ENCODE measurements at regions not wholly inside any gene's neighbourhood (a gene's known extent, or its start where the extent isn't known, plus 50 kb on each side); places are given as distances from the start of the nearest gene placed in this dataset.
A peak's percentile ranks its signal among the peaks of the same experiment; 100 is the strongest.
"Not testable (repeated sequence)": the region's sequence is repeated elsewhere in the genome, so short reads cannot be mapped to it uniquely, and the experiment has no call there.

DNA sequence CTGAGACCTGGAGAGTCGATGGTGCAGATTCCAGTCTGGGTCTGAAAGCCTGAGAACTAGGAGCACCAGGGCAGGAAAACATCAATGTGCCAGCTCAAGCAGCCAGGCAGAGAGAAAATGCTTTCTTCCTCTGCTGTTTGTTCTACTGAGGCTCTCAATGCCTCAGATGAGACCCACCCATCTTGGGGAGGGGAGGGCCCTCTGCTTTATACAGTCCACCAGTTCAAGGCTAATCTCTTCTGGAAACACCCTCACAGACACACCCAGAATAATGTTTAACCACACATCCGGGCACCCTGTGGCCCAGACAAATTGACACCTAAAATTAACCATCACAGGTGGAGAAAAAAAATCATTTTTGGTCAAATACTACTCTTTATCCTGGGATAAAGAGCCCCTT lies 89.3 kb upstream of the SLC22A23 start:
- DNase-seq: no peak

DNA sequence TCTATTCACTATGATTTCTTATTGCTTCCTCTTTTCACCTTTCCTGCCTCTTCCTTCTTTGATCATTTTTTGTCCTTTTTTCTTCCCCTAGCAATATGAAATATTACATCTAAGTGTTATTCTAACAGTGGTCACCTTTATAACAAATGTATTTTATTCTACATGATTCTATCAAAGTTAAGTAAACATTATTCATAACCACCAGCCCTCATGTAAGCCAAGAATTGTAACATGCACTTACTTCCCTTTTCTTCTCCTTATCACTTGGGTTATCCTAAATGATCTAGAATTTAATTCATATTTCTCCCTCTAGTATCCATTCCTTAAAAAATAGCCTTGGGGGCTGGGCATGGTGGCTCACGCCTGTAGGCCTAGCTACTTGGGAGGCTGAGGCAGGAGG lies 88.3 kb upstream of the SLC22A23 start:
- DNase-seq: no peak

DNA sequence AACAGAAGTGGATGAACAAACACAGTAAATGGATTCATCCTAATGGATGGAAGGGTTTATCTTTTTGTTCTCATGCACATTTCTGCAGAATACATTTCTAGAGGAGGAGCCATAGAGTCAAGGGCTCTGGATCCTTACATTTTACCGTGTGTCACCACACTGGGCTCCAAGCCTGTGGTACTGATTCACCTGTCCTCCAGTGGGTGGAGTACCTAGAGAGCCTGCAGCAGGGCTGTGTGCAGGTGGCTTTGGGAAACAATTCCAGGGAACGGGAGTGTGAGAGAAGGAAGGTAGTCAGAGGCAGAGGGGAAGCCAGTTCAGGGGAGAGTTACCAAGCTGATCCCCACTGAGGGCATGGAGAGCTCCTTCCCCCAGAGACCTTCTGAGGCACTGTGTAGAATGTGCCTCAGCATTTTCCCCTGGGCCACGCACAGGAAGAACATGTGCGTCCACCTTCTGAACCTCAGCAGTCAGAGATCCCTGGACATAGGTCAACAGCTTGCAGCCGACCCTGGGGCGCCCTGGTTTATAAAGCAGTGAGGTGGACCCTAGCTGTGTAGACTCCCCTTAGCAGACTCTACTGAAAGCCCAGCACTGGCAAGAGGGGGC lies 85.3 kb upstream of the SLC22A23 start:
- DNase-seq: no peak

DNA sequence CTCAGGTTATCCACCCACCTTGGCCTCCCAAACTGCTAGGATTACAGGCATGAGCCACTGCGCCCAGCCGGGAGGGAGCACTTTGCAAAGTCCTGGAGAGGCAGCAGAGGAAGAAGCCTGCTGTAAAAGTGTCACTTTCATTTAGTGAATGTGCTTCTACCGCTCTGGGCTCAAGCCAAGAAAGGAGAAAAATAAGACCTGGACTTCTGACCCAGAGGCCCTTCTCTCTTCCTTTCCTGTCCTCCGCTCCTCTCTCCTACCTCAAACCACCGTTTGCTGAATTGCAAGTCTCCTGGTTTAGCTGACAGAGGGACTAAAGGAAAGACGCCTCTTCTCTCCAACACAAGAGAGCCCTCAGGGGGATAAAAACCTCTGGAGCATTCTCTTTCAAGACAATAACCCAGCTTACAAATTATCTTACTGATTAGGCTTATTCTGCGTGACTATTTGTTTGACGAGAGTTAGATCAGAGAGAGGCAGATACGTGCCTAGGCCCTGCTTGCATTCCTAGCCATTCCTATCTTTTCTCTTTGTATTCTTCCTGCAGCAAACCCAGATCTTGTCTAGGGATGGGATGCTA lies 84.2 kb upstream of the SLC22A23 start:
- DNase-seq: no peak

GRCh38 chr6:3540253-3540820 lies 83.5 kb upstream of the SLC22A23 start:
- no peak for DNase-seq

DNA sequence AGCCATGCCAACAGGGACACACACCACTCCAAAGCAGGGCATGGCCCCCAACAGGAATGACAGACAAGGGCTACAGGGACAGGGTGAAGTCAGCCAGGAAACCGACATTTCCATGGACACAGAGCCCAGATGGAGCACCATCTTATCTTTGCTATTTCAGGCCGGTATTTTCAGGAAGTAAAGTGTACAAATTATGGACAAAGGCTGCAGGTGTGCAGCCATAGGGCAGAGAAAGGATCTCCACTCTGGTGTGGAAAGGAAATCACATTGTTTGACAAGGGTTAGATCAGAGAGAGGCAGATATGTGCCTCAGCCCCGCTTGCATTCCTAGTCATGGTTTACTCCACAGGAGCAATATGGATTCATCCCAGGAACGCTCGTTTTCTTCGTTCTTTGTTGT lies 81.7 kb upstream of the SLC22A23 start:
- DNase-seq: peak; percentile 89

DNA sequence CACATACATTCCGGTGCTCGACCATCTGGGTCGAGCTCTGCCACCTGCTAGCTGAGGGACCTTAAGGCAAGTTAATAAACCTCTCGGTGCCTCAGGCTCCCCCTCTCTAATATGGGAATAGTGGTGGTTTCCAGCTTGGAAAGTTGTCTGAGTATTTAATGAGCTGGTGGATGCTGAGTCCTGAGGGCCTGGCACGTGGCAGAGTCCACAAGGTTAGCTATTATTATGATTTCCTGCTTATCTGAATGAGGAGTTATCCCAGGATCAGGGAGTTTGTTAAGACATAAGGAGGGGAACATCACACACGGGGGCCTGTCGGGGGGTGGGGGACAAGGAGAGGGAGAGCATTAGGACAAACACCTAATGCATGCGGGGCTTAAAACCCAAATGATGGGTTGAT lies 80.1 kb upstream of the SLC22A23 start:
- no peak for DNase-seq

DNA sequence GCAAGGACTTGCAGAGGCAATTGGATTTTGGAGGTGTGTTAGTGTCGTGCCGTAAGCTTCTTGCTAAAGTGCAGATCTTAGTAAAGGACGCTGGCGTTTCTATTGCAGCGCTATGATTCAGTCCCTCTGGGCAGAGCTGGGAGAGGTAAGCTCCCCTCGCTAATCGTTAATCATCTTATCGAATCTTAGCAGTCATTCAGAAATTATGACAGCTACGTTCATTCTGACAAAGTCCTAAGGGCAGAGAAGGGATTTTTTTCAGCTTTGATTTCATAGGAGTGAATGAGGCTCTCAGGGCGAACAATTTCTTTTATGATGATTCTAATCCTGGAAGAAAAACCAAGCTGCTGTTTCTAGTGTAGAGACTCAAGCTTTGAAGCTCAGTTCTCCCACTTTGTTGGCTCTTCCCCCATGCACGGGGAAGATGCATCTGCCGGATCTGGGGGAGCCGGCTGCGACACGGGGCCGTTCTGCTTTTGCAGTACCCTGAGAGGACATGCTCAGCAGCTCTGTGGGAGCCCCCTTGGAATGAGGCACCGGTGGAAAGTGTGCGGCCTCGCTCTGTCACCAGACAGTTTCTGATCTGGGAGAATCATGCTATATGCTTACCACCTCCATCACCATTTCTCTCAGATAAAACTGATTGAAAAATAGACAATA lies 79.1 kb upstream of the SLC22A23 start:
- no peak for DNase-seq

DNA sequence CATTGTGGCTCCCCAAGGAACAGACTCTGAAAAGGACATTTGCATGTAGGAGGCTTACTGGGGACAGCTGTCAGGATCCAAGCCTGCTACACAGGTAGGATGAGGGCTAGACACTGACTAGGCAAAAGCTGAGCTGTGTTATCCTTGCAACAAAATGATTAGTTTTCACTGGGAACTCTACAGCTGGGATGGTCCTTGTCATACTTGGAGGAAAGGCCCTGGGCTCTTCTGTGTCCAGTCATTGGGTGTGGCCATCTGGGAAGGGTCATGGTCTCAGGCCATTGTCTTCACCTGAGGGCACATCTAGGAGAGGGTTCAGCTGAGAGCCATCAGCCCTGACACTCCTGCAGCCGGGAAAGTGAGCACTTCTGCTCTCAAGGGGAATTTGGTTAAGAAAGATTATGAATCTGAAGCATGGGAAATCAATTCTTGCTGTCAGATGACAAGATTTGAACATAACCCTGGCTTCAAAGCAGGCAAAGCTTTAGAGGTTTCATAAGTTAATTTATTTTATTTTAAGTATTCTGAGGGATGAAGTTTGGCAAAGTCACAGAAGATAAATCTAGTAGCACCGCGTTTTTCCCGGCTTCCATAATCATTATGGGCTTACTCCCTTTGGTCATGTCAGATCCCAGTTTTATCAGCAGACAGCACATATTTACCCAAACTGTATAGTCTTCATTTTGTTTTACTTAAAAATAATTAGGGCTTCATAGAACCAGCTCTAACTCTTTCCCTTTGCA lies 78.4 kb upstream of the SLC22A23 start:
- no peak for DNase-seq

DNA sequence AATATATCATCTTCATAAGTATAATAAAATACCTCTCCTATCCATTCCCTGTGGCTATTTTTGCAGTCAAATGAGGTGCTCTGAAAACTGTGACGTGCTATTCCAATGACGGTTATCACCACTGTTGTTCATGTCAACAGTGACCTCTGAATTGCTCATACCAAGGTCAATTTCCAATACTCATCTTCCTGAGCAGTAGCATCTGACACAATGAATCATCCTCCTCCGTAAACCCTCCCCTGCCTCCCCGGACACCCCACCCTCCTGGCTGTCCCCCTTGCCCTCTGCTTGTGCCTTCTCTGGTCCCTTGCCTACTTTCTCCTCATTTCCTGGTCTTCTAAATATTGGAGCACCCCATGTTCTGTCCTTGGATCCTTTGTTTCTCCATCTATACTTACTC lies 77.7 kb upstream of the SLC22A23 start:
- no peak for DNase-seq

DNA sequence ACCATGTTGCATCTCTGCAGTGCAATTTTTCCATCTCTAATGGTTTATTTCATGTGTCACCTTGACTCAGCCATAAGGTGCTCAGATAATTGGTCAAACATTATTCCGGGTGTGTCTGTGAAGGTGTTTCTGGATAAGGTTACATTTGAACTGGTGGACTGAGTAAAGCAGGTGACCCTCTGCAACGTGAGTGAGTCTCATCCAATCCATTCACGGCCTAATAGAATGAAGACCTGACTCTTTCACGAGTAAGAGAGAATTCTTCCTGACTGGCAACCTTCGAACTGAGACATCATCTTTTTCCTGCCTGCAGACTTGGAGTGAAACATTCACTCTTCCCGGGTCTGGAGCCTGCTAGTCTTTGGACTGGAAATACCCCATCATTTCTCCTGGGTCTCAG lies 77.1 kb upstream of the SLC22A23 start:
- no peak for DNase-seq

GRCh38 chr6:3532296-3532916 lies 75.6 kb upstream of the SLC22A23 start:
- no peak for DNase-seq

- no peak for DNase-seq
Measured at GRCh38 chr6:3531481-3531880, 74.6 kb upstream of the SLC22A23 start.

GRCh38 chr6:3530515-3530914 lies 73.7 kb upstream of the SLC22A23 start:
- no peak for DNase-seq

DNA sequence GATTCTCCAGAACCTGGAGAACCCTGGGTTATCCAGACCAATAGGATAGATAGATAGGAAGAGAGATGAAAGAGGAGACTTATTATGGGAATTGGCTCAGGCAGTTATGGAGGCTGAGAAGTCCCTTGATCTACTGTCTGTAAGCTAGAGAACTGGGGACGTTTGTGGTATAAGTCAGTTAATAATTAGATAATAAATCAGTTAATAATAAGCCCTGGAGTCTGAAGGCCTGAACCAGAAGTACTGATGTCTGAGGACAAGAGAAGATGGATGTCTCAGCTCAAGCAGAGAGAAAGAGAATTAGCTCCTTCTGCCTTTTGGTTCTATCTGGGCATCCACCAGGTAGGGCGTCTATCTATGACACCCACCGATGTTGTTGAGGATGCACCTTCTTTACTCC lies 72.9 kb upstream of the SLC22A23 start:
- DNase-seq: no peak

GRCh38 chr6:3529232-3529631 lies 72.4 kb upstream of the SLC22A23 start:
- no peak for DNase-seq

- not testable (repeated sequence) for DNase-seq
Measured at GRCh38 chr6:3528081-3528671, 71.3 kb upstream of the SLC22A23 start.

- DNase-seq: no peak
Measured at GRCh38 chr6:3527651-3527977, 70.8 kb upstream of the SLC22A23 start.

DNA sequence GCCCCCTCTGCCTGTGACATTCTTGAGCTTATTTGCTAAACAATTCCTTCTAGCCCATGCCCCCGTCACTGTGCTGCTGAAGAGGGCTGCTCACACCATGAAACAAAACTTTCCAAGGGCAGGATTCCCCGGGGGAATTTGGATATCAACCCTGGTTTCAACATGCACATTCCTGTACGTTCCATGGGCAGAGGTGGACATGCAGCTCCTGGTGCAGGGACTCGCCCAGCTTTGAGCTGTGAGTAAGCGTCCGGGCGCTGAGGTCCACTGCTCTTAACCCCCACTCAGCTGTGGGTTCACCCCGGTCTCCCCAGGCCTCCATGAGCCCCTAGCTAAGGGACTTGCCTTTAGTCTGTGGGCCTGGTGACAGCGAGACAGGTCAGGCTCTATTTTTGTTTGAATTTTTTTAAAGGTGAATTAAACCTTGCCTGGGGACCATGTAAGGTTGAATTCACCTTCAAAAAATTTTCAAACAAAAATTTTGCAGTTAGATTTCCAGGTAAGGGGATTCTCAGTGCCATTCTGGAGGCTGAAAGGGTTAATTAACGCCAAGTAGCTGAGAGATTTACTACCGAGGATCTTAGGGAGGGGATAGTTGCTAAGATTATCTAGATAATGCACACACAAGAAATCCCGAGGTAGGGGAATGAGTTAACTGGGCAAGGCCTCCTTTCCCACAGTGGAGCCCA lies 70.3 kb upstream of the SLC22A23 start:
- no peak for DNase-seq

DNA sequence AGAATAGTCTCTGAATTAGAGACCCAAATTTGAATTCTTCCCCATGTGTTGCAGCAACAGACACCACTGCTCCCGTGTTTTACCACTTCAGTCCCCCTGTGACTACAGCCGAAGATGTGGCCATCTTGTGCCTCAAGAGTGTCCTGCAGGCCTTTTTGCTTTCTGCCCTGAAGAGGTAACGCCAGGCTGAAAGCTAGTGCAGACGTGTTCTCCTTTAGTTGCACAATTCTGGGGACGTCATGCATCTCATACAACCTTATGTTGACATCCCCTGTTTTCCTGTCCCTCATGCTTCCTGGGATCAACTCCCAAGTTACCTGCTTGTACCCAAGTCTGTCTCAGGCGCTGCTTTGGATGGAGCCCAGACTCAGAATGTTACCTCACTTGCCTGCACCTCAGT lies 69.1 kb upstream of the SLC22A23 start:
- DNase-seq: no peak

- DNase-seq: no peak
Measured at GRCh38 chr6:3524456-3524855, 67.6 kb upstream of the SLC22A23 start.

GRCh38 chr6:3523966-3524365 lies 67.1 kb upstream of the SLC22A23 start:
- no peak for DNase-seq
